Neural cell (in vitro differentiated cells): ENCODE measurements at regions not wholly inside any gene's neighbourhood (a gene's known extent, or its start where the extent isn't known, plus 50 kb on each side); places are given as distances from the start of the nearest gene placed in this dataset.

Experiments
- H2AFZ ChIP-seq: fragments of 200-600, 300-800 bp; sonication (generic), shearing (Covaris generic); 2 replicates; pipeline ENCODE4 v1.6.0; 2014; ENCODE audit warnings: low read depth, mild to moderate bottlenecking, antibody characterized with exemption, low read length, moderate library complexity
- H3F3A ChIP-seq: fragments of 200-600 bp; shearing (Covaris generic); 2 replicates; pipeline ENCODE4 v1.6.1; 2016; ENCODE audit warnings: mild to moderate bottlenecking, moderate library complexity, mixed read lengths, antibody characterized with exemption, low read length; ENCODE audit not compliant: insufficient read depth, poor library complexity, severe bottlenecking
- H3K27ac ChIP-seq: fragments of 200-600, 300-800 bp; sonication (generic), shearing (Covaris generic); 2 replicates; pipeline ENCODE4 v1.5.1; 2014; ENCODE audit warnings: mild to moderate bottlenecking, low read length, moderate library complexity
- H3K27me3 ChIP-seq: fragments of 300-800, 200-600 bp; sonication (generic), shearing (Covaris generic); 2 replicates; pipeline ENCODE4 v1.6.0; 2014; ENCODE audit warnings: mild to moderate bottlenecking, low read depth, low read length, moderate library complexity; ENCODE audit not compliant: insufficient read depth
- H3K36me3 ChIP-seq: fragments of 300-800, 200-600 bp; sonication (generic), shearing (Covaris generic); 2 replicates; pipeline ENCODE4 v1.5.1; 2014; ENCODE audit warnings: mild to moderate bottlenecking, antibody characterized with exemption, low read length, moderate library complexity; ENCODE audit not compliant: insufficient read depth
- H3K4me2 ChIP-seq: fragments of 300-800, 200-600 bp; sonication (generic), shearing (Covaris generic); 2 replicates; pipeline ENCODE4 v1.6.0; 2014; ENCODE audit warnings: mild to moderate bottlenecking, low read length
- H3K4me3 ChIP-seq: fragments of 300-800, 200-600 bp; sonication (generic), shearing (Covaris generic); 2 replicates; pipeline ENCODE4 v1.5.1; 2014; ENCODE audit warnings: mild to moderate bottlenecking, low read length, moderate library complexity
- H3K79me2 ChIP-seq: fragments of 200-600 bp; shearing (Covaris generic); replicated peaks from 2 replicates; pipeline ENCODE4 v1.6.0; 2014; ENCODE audit warnings: mild to moderate bottlenecking, low read length, moderate library complexity; ENCODE audit not compliant: insufficient read depth
- H3K9ac ChIP-seq: fragments of 300-800, 200-600 bp; sonication (generic), shearing (Covaris generic); 2 replicates; pipeline ENCODE4 v1.6.1; 2016; ENCODE audit warnings: mild to moderate bottlenecking, low read length, mixed read lengths
- H3K9me2 ChIP-seq: fragments of 200-600 bp; shearing (Covaris generic); 2 replicates; pipeline ENCODE4 v1.6.1; 2016; ENCODE audit warnings: mild to moderate bottlenecking, low read length, mixed read lengths; ENCODE audit not compliant: insufficient read depth
- H3K9me3 ChIP-seq: fragments of 200-600, 300-800 bp; sonication (generic), shearing (Covaris generic); 2 replicates; pipeline ENCODE4 v1.6.1; 2016; ENCODE audit warnings: mild to moderate bottlenecking, mixed run types, low read length, moderate library complexity, mixed read lengths
- H4K20me1 ChIP-seq: fragments of 200-600 bp; shearing (Covaris generic); 2 replicates; pipeline ENCODE4 v1.6.1; 2016; ENCODE audit warnings: mild to moderate bottlenecking, mixed run types; ENCODE audit not compliant: insufficient read depth
- CTCF ChIP-seq: fragments of 450-650 bp; IDR thresholded peaks from 2 replicates; pipeline ENCODE4 v1.5.1; 2014; ENCODE audit warnings: antibody characterized with exemption, mild to moderate bottlenecking, moderate library complexity; ENCODE audit not compliant: poor library complexity, severe bottlenecking
- EP300 ChIP-seq: fragments of 450-650 bp; conservative IDR thresholded peaks from 2 replicates; pipeline ENCODE4 v1.6.1; 2014; ENCODE audit warnings: antibody characterized with exemption, mild to moderate bottlenecking, moderate library complexity; ENCODE audit not compliant: poor library complexity, severe bottlenecking
- EZH2 ChIP-seq: fragments of 200-600, 300-800 bp; shearing (Covaris generic), sonication (generic); IDR thresholded peaks from 2 replicates; pipeline ENCODE4 v1.6.1; 2014; ENCODE audit warnings: antibody characterized with exemption, low read length, borderline replicate concordance, mild to moderate bottlenecking; ENCODE audit not compliant: insufficient read depth, poor library complexity, severe bottlenecking
- MXI1 ChIP-seq: fragments of 450-650 bp; conservative IDR thresholded peaks from 2 replicates; pipeline ENCODE4 v1.6.1; 2014; ENCODE audit warnings: antibody characterized with exemption, mild to moderate bottlenecking; ENCODE audit not compliant: poor library complexity, severe bottlenecking
- POLR2AphosphoS5 ChIP-seq: IDR thresholded peaks from 2 replicates; pipeline ENCODE4 v1.6.1; 2012
- RAD21 ChIP-seq: fragments of 450-650 bp; conservative IDR thresholded peaks from 2 replicates; pipeline ENCODE4 v1.6.1; 2014; ENCODE audit warnings: antibody characterized with exemption, mild to moderate bottlenecking, moderate library complexity
- REST ChIP-seq: IDR thresholded peaks from 2 replicates; pipeline ENCODE4 v1.6.1; 2012; ENCODE audit warnings: borderline replicate concordance
- SMC3 ChIP-seq: fragments of 450-650 bp; conservative IDR thresholded peaks from 2 replicates; pipeline ENCODE4 v1.6.1; 2014; ENCODE audit warnings: antibody characterized with exemption, mild to moderate bottlenecking, moderate library complexity; ENCODE audit not compliant: poor library complexity
- TAF1 ChIP-seq: IDR thresholded peaks from 2 replicates; pipeline ENCODE4 v1.6.1; 2012; ENCODE audit warnings: low read depth

- TF ChIP-seq EZH2 (no peak), RAD21 (no peak), TAF1 (no peak), POLR2AphosphoS5 (no peak), MXI1 (no peak), EP300 (no peak), CTCF (no peak), REST (no peak), SMC3 (no peak)
Measured at GRCh38 chr18:8525692-8526091, 83.5 kb upstream of the RAB12 start.

GRCh38 chr18:8526332-8526731 lies 82.9 kb upstream of the RAB12 start:
- peaks cover 1% of the 10 kb centered on the region for H3K9me3 ChIP-seq
- no peaks in the 10 kb centered on the region for H3F3A ChIP-seq
- no peak overlapping the region for H3K9ac ChIP-seq
- H3K79me2 ChIP-seq, result no peaks in the 10 kb centered on the region
- H3K9me2 ChIP-seq, result no peaks in the 10 kb centered on the region
- H3K27ac ChIP-seq, result no peak overlapping the region
- H2AFZ ChIP-seq, result no peak overlapping the region
- H3K27me3 ChIP-seq, result no peaks in the 10 kb centered on the region
- no peak overlapping the region for H3K4me2 ChIP-seq
- no peak overlapping the region for H3K4me3 ChIP-seq
- H4K20me1 ChIP-seq, result no peaks in the 10 kb centered on the region
- TF ChIP-seq POLR2AphosphoS5 (no peak), MXI1 (no peak), TAF1 (no peak), RAD21 (no peak), CTCF (no peak), REST (no peak), EZH2 (no peak), EP300 (no peak), SMC3 (no peak)
- H3K36me3 ChIP-seq, result no peaks in the 10 kb centered on the region

More at GRCh38 chr18:8525692-8526091, 83.5 kb upstream of the RAB12 start:
- H3K9ac ChIP-seq, result no peak overlapping the region
- no peak overlapping the region for H3K27ac ChIP-seq
- H4K20me1 ChIP-seq, result no peaks in the 10 kb centered on the region
- H3K36me3 ChIP-seq, result no peaks in the 10 kb centered on the region
- no peak overlapping the region for H2AFZ ChIP-seq
- no peaks in the 10 kb centered on the region for H3F3A ChIP-seq
- no peaks in the 10 kb centered on the region for H3K9me3 ChIP-seq
- H3K79me2 ChIP-seq, result no peaks in the 10 kb centered on the region
- no peaks in the 10 kb centered on the region for H3K27me3 ChIP-seq
- no peak overlapping the region for H3K4me2 ChIP-seq
- H3K4me3 ChIP-seq, result no peak overlapping the region
- no peaks in the 10 kb centered on the region for H3K9me2 ChIP-seq
